Left colon (tissue), 2 donors: ENCODE measurements at regions not wholly inside any gene's neighbourhood (a gene's known extent, or its start where the extent isn't known, plus 50 kb on each side); places are given as distances from the start of the nearest gene placed in this dataset.
"Not testable (repeated sequence)": the region's sequence is repeated elsewhere in the genome, so short reads cannot be mapped to it uniquely, and the experiment has no call there.

Experiments used
- ATAC-seq: fragments of 200-7000 bp; cut with Tn5 transposase; one replicate; pipeline ENCODE4 v1.9.1; 2020; ENCODE audit warnings: mild to moderate bottlenecking, moderate library complexity
- DNase-seq, 2 donors: peaks; one replicate each; pipeline ENCODE4 v3.0.0-alpha.2; 2020
- intact Hi-C, 2 donors: fragments of 100-400 bp; cut with DNase I in 1 of 2; cut with micrococcal nuclease in 1 of 2; formaldehyde crosslinking; loops; one replicate each; pipeline versions ENCODE4 v1.11.2 to v1.14.0; 2022; cut with DNase I, micrococcal nuclease
- donor health status: DM: no; HTN: no; CAD: no.
- donor health status: DM: yes; HTN: yes; CAD: no.

- DNase-seq (no peak), ATAC-seq (no peak)
- intact Hi-C loops, result no loop called here
These were observed 929.6 kb downstream of the EPHA3 start for GRCh38 chr3:90036939-90037469.

GRCh38 chr3:90039994-90040393, 932.6 kb downstream of the EPHA3 start:
- intact Hi-C loops, result no loop called here
- ATAC-seq (no peak), DNase-seq (no peak)

- DNase-seq, result no peak
- no peak for ATAC-seq
- intact Hi-C loops, result no loop called here
These were observed 933.1 kb downstream of the EPHA3 start for GRCh38 chr3:90040554-90040953.

- intact Hi-C loops, result no loop called here
- DNase-seq (no peak), ATAC-seq (no peak)
These were observed 934.6 kb downstream of the EPHA3 start for GRCh38 chr3:90041995-90042394.

- no peak for DNase-seq
- no peak for ATAC-seq
- intact Hi-C loops, result no loop called here
These were observed 935.9 kb downstream of the EPHA3 start for GRCh38 chr3:90043287-90043686.

- ATAC-seq, result no peak
- DNase-seq, result no peak
- intact Hi-C loops, result no loop called here
These were observed 936.8 kb downstream of the EPHA3 start for GRCh38 chr3:90044084-90044816.

- DNase-seq (no peak), ATAC-seq (no peak)
- intact Hi-C loops, result no loop called here
These were observed 945.1 kb downstream of the EPHA3 start for GRCh38 chr3:90052425-90052950.

- intact Hi-C loops, result no loop called here
These were observed 946.9 kb downstream of the EPHA3 start for GRCh38 chr3:90054311-90054710.

GRCh38 chr3:90055666-90056065, 948.2 kb downstream of the EPHA3 start:
- ATAC-seq (no peak), DNase-seq (no peak)
- intact Hi-C loops, result no loop called here

More at GRCh38 chr3:90054311-90054710, 946.9 kb downstream of the EPHA3 start:
- DNase-seq, result no peak
- no peak for ATAC-seq

GRCh38 chr3:90056281-90057032, 949.0 kb downstream of the EPHA3 start:
- no peak for DNase-seq
- intact Hi-C loops, result no loop called here
- ATAC-seq, result no peak

- intact Hi-C loops, result no loop called here
- ATAC-seq (no peak), DNase-seq (no peak)
These were observed 954.6 kb downstream of the EPHA3 start for GRCh38 chr3:90062016-90062415.

- ATAC-seq (no peak), DNase-seq (no peak)
- intact Hi-C loops, result no loop called here
These were observed 955.3 kb downstream of the EPHA3 start for GRCh38 chr3:90062631-90063200.

- no peak for ATAC-seq
- no peak for DNase-seq
- intact Hi-C loops, result no loop called here
These were observed 961.4 kb downstream of the EPHA3 start for GRCh38 chr3:90068783-90069182.

GRCh38 chr3:90069748-90070147, 962.3 kb downstream of the EPHA3 start:
- no peak for ATAC-seq
- intact Hi-C loops, result no loop called here

GRCh38 chr3:90076136-90076535, 968.7 kb downstream of the EPHA3 start:
- DNase-seq, result no peak
- ATAC-seq, result no peak
- intact Hi-C loops, result no loop called here

More at GRCh38 chr3:90069748-90070147, 962.3 kb downstream of the EPHA3 start:
- no peak for DNase-seq

GRCh38 chr3:90080988-90081387, 973.6 kb downstream of the EPHA3 start:
- DNase-seq, result no peak
- intact Hi-C loops, result no loop called here

GRCh38 chr3:90086297-90086696, 978.9 kb downstream of the EPHA3 start:
- DNase-seq, ATAC-seq, intact Hi-C loops: not testable (repeated sequence)

More at GRCh38 chr3:90080988-90081387, 973.6 kb downstream of the EPHA3 start:
- no peak for ATAC-seq

- no peak for DNase-seq
- ATAC-seq, result no peak
- intact Hi-C loops, result no loop called here
These were observed 980.3 kb downstream of the EPHA3 start for GRCh38 chr3:90087703-90088102.

GRCh38 chr3:90091549-90091948, 984.1 kb downstream of the EPHA3 start:
- peak; percentile 79 for ATAC-seq
- DNase-seq, result peak in 1 of 2 donors; percentile 8
- intact Hi-C loops, result loop anchor here in 1 of 2 donors (10.0 kb wide), 1 partner anchor 1887 kb away; no protein-coding TSS in a partner anchor
